Common myeloid progenitor, CD34-positive (primary cell): ENCODE measurements at regions not wholly inside any gene's neighbourhood (a gene's known extent, or its start where the extent isn't known, plus 50 kb on each side); places are given as distances from the start of the nearest gene placed in this dataset.

Experiments used
- CTCF ChIA-PET: fragments of 350-600 bp; sonication (Branson Sonifier 250); formaldehyde crosslinking; loops from one replicate; lab custom pipeline; 2021; ENCODE audit warnings: antibody characterized with exemption; lab: Charles Lee
- POLR2A ChIA-PET: fragments of 350-600 bp; sonication (Branson Sonifier 250); formaldehyde crosslinking; loops from one replicate; lab custom pipeline; 2021; ENCODE audit warnings: antibody characterized with exemption; lab: Charles Lee
- DNase-seq, 3 donors: peaks; one replicate each; pipeline versions ENCODE4 v3.0.0 to v3.0.0-alpha.2; 2013
- H3K27ac ChIP-seq, 2 experiments: 1 replicate in 1 of 2; 2 replicates in 1 of 2; pipeline ENCODE4 v1.7.0; 2013; ENCODE audit warnings: inconsistent platforms in 2 of 2, low read length in 2 of 2, mild to moderate bottlenecking in 2 of 2, low read depth in 1 of 2, moderate library complexity in 1 of 2; ENCODE audit not compliant: severe bottlenecking in 2 of 2, insufficient read depth in 1 of 2, poor library complexity in 1 of 2
- H3K27me3 ChIP-seq, 5 experiments: replicated peaks in 2 of 5; 1 replicate in 3 of 5; 2 replicates in 2 of 5; pipeline versions ENCODE4 v1.6.1 to v1.7.0; 2013; ENCODE audit warnings: low read length in 4 of 5, mild to moderate bottlenecking in 2 of 5, moderate library complexity in 2 of 5, inconsistent platforms in 1 of 5; ENCODE audit not compliant: insufficient read depth in 5 of 5, control insufficient read depth in 4 of 5
- H3K36me3 ChIP-seq, 4 experiments: 1 replicate in 2 of 4; 2 replicates in 2 of 4; pipeline versions ENCODE4 v1.6.1 to v1.7.0; 2013; ENCODE audit warnings: low read length in 3 of 4, control low read depth in 1 of 4, mild to moderate bottlenecking in 1 of 4; ENCODE audit not compliant: control insufficient read depth in 4 of 4, insufficient read depth in 4 of 4
- H3K4me1 ChIP-seq, 4 experiments: 1 replicate in 3 of 4; 2 replicates in 1 of 4; pipeline versions ENCODE4 v1.6.1 to v1.7.1; 2013; ENCODE audit warnings: low read length in 3 of 4, mild to moderate bottlenecking in 3 of 4, control low read depth in 1 of 4, inconsistent platforms in 1 of 4, moderate library complexity in 1 of 4; ENCODE audit not compliant: control insufficient read depth in 4 of 4, insufficient read depth in 4 of 4; ENCODE audit errors: control extremely low read depth in 1 of 4
- H3K4me3 ChIP-seq, 7 experiments: 1 replicate in 4 of 7; 2 replicates in 3 of 7; pipeline versions ENCODE4 v1.5.1 to v1.7.0; 2013; ENCODE audit warnings: mild to moderate bottlenecking in 7 of 7, low read length in 6 of 7, moderate library complexity in 6 of 7, inconsistent platforms in 2 of 7, low read depth in 2 of 7, control low read depth in 1 of 7; ENCODE audit not compliant: insufficient read depth in 4 of 7, control insufficient read depth in 1 of 7; ENCODE audit errors: extremely low read depth in 1 of 7
- H3K9me3 ChIP-seq, 5 experiments: 1 replicate in 4 of 5; 2 replicates in 1 of 5; pipeline versions ENCODE4 v1.6.1 to v1.7.1; 2013; ENCODE audit warnings: low read length in 4 of 5, mild to moderate bottlenecking in 2 of 5, inconsistent platforms in 1 of 5, low read depth in 1 of 5, moderate library complexity in 1 of 5; ENCODE audit not compliant: control insufficient read depth in 4 of 5, insufficient read depth in 2 of 5; ENCODE audit errors: control extremely low read depth in 1 of 5
- WGBS: methylation state at CpG from one replicate; pipeline ENCODE4 v1.1.5; 2013; ENCODE audit not compliant: insufficient coverage; 5-methylcytosine and 5-hydroxymethylcytosine counted together

DNA sequence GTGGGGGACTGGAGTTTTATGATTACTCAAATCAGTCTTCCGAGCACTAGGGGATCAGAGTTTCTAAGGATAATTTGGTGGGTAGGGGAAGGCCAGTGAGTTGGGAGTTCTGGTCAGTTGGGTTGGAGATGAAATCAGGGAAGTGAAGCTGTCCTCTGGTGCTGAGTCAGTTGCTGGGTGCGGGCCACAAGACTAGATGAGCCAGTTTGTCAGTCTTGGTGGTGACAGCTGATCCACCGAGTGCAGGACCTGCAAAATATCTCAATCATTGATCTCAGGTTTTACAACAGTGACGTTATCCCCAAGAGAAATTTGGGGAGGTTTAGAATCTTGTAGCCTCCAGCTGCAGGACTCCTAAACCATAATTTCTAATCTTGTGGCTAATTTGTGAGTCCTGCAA is 249.4 kb downstream of the FAM43A start:
- WGBS, result 92% methylated on average over 4 of the region's 4 CpGs
- CTCF ChIA-PET, result interaction anchor here (0.9 to 1.1 kb wide), 2 partner anchors 14 to 19 kb away, joined by 3 read pairs; no protein-coding TSS in a partner anchor
- peaks cover 0 to 12% (median 0%) of the 10 kb centered on the region in 5 experiments for H3K9me3 ChIP-seq
- POLR2A ChIA-PET, result no interaction called here
- no peak overlapping the region for H3K27ac ChIP-seq
- H3K27me3 ChIP-seq, result no peaks in the 10 kb centered on the region
- no peaks in the 10 kb centered on the region for H3K36me3 ChIP-seq
- H3K4me1 ChIP-seq, result peaks cover 0 to 9% (median 0%) of the 10 kb centered on the region in 4 experiments
- DNase-seq, result no peak
- no peak overlapping the region for H3K4me3 ChIP-seq

DNA sequence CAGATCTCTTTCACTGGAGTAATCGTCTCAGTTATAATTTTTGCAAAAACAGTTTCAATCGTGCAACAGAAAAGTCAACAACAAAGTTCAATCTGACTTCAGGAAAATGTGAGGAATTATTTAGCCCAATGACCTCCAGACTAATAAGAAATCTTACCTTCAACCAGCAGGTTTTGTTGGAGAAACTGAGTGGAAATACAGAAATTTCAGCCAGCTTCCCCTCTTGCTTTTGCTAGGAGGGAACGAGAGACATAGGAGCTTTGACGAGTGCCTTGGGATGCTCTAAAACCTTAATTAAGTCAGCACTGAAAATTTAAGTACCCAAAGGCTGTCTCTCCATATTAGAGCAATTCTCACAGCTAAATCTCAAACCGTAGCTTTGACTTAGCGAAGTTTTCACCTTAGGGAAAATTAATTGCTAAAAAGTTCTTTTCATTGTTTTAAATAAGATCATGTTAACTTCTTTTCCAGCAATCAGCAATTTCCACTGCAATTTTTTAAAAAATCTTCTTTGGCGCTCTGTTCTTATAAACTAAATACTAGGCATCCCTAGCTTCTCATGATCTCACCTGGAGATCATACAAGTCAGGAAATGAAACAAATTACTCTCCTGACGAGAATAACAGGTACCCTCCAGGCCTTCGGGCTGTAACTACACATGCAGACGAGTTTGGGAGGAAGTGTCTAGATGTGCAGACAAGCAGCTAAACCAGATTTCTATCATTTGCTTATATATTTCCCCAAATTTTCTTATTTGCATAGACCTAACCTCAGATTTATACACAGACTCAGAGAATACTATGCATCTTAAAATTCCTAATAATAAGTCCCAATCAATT is 250.2 kb downstream of the FAM43A start:
- CTCF ChIA-PET, result interaction anchor here (0.9 to 1.1 kb wide), 2 partner anchors 15 to 18 kb away, joined by 3 read pairs; no protein-coding TSS in a partner anchor
- H3K27me3 ChIP-seq, result no peaks in the 10 kb centered on the region
- POLR2A ChIA-PET, result interaction anchor here (0.5 to 1.1 kb wide), 2 partner anchors 20 to 263 kb away, joined by 3 read pairs; no protein-coding TSS in a partner anchor
- no peak for DNase-seq
- H3K4me3 ChIP-seq, result no peak overlapping the region
- 82% methylated on average over 7 of the region's 10 CpGs for WGBS
- H3K36me3 ChIP-seq, result no peaks in the 10 kb centered on the region
- H3K9me3 ChIP-seq, result peaks cover 0 to 12% (median 0%) of the 10 kb centered on the region in 5 experiments
- peaks cover 0 to 2% (median 0%) of the 10 kb centered on the region in 4 experiments for H3K4me1 ChIP-seq
- H3K27ac ChIP-seq, result no peak overlapping the region

- ChIA-PET POLR2A (interaction anchor here (0.5 to 1.1 kb wide), 2 partner anchors 19 to 264 kb away, joined by 3 read pairs; no protein-coding TSS in a partner anchor), CTCF (no interaction called here)
- Histone ChIP-seq H3K9me3 (peaks cover 0 to 12% (median 0%) of the 10 kb centered on the region in 5 experiments), H3K27ac (no peak overlapping the region), H3K4me1 (no peaks in the 10 kb centered on the region), H3K4me3 (no peak overlapping the region), H3K27me3 (no peaks in the 10 kb centered on the region), H3K36me3 (no peaks in the 10 kb centered on the region)
- no peak for DNase-seq
- WGBS, result 96% methylated on average over 4 of the region's 4 CpGs
Observed at GRCh38 chr3:194936659-194937058, 251.0 kb downstream of the FAM43A start.

DNA sequence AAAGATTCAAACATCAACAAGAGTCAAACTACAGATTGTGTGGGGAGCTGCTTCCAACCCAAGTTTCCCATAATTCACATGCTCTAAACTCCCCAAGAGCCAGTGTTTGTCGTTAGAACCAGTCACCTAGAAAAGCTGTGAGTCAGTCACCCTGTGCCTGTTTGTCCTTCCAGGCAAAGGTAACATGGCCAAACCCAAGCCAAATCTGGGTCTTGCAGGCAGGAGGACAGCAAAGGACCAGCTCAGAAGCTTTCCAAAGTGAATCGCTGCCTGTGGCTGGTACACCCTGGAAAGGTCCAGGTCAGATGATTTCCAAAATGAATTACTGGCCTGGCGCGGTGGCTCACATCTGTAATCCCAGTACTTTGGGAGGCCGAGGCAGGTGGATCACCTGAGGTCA is 251.5 kb downstream of the FAM43A start:
- no peaks in the 10 kb centered on the region for H3K36me3 ChIP-seq
- ChIA-PET POLR2A (no interaction called here), CTCF (interaction anchor here (1.2 kb wide), 1 partner anchor 10 kb away, joined by 3 read pairs; no protein-coding TSS in a partner anchor)
- H3K9me3 ChIP-seq, result peaks cover 0 to 11% (median 0%) of the 10 kb centered on the region in 5 experiments
- peaks cover 0 to 2% (median under 1%) of the 10 kb centered on the region in 4 experiments for H3K4me1 ChIP-seq
- no peak overlapping the region for H3K27ac ChIP-seq
- H3K4me3 ChIP-seq, result no peak overlapping the region
- no peak for DNase-seq
- WGBS, result 100% methylated on average over 5 of the region's 5 CpGs
- no peaks in the 10 kb centered on the region for H3K27me3 ChIP-seq

- POLR2A ChIA-PET, result no interaction called here
- CTCF ChIA-PET, result interaction anchor here (1.2 kb wide), 1 partner anchor 10 kb away, joined by 3 read pairs; no protein-coding TSS in a partner anchor
- H3K4me1 ChIP-seq, result peaks cover 0 to 10% (median 7%) of the 10 kb centered on the region in 4 experiments
- H3K4me3 ChIP-seq, result no peak overlapping the region
- WGBS, result 97% methylated on average over 7 of the region's 7 CpGs
- no peak overlapping the region for H3K27ac ChIP-seq
- no peaks in the 10 kb centered on the region for H3K36me3 ChIP-seq
- H3K27me3 ChIP-seq, result no peaks in the 10 kb centered on the region
- no peak for DNase-seq
- peaks cover 0 to 5% (median 0%) of the 10 kb centered on the region in 5 experiments for H3K9me3 ChIP-seq
Observed at GRCh38 chr3:194937882-194938321, 252.2 kb downstream of the FAM43A start.

GRCh38 chr3:194938845-194939531 is 253.3 kb downstream of the FAM43A start:
- WGBS, result over 99% methylated on average over 8 of the region's 8 CpGs
- CTCF ChIA-PET, result interaction anchor here (0.5 to 0.9 kb wide), 2 partner anchors 14 to 22 kb away, joined by 3 to 4 read pairs; no protein-coding TSS in a partner anchor

More at GRCh38 chr3:194938845-194939531, 253.3 kb downstream of the FAM43A start:
- Histone ChIP-seq H3K27me3 (no peaks in the 10 kb centered on the region), H3K36me3 (no peaks in the 10 kb centered on the region), H3K27ac (no peak overlapping the region), H3K4me3 (no peak overlapping the region), H3K9me3 (no peaks in the 10 kb centered on the region), H3K4me1 (peaks cover 0 to 15% (median 12%) of the 10 kb centered on the region in 4 experiments)
- DNase-seq, result no peak
- POLR2A ChIA-PET, result no interaction called here
